HG03103 (cell line): ENCODE measurements at regions not wholly inside any gene's neighbourhood (a gene's known extent, or its start where the extent isn't known, plus 50 kb on each side); places are given as distances from the start of the nearest gene placed in this dataset.
"Not testable (repeated sequence)": the region's sequence is repeated elsewhere in the genome, so short reads cannot be mapped to it uniquely, and the experiment has no call there.

Experiments
- ATAC-seq: cut with Tn5 transposase; IDR thresholded peaks from one replicate; pipeline ENCODE4 v1.9.1; 2021; ENCODE audit warnings: low read depth; ENCODE audit not compliant: unreplicated experiment

- ATAC-seq: no peak
Observed at GRCh38 chr14:71165121-71166031, 258.1 kb downstream of the PCNX1 start.

- no peak for ATAC-seq
Observed at GRCh38 chr14:71166180-71166837, 259.1 kb downstream of the PCNX1 start.

- ATAC-seq: not testable (repeated sequence)
Observed at GRCh38 chr14:71167325-71167950, 260.2 kb downstream of the PCNX1 start.

- ATAC-seq: not testable (repeated sequence)
Observed at GRCh38 chr14:71168161-71168560, 260.9 kb downstream of the PCNX1 start.

GRCh38 chr14:71168564-71169427 is 261.5 kb downstream of the PCNX1 start:
- ATAC-seq: no peak

GRCh38 chr14:71169861-71170260 is 262.6 kb downstream of the PCNX1 start:
- ATAC-seq: no peak

GRCh38 chr14:71175491-71175890 is 268.2 kb downstream of the PCNX1 start:
- no peak for ATAC-seq

GRCh38 chr14:71179066-71179465 is 271.8 kb downstream of the PCNX1 start:
- no peak for ATAC-seq

GRCh38 chr14:71180397-71180796 is 273.1 kb downstream of the PCNX1 start:
- no peak for ATAC-seq

- ATAC-seq: no peak
Observed at GRCh38 chr14:71181215-71182003, 274.1 kb downstream of the PCNX1 start.

- no peak for ATAC-seq
Observed at GRCh38 chr14:71183876-71184689, 276.8 kb downstream of the PCNX1 start.

GRCh38 chr14:71185637-71186036 is 278.4 kb downstream of the PCNX1 start:
- ATAC-seq: no peak

GRCh38 chr14:71187633-71188356 is 280.5 kb downstream of the PCNX1 start:
- no peak for ATAC-seq

- ATAC-seq: no peak
Observed at GRCh38 chr14:71190770-71191374, 283.6 kb downstream of the PCNX1 start.

- ATAC-seq: no peak
Observed at GRCh38 chr14:71193663-71194062, 286.4 kb downstream of the PCNX1 start.

GRCh38 chr14:71194251-71194650 is 287.0 kb downstream of the PCNX1 start:
- no peak for ATAC-seq

- ATAC-seq: no peak
Observed at GRCh38 chr14:71196921-71197320, 289.7 kb downstream of the PCNX1 start.

- ATAC-seq: no peak
Observed at GRCh38 chr14:71198687-71199086, 291.4 kb downstream of the PCNX1 start.
